GDM1 (cell line): ENCODE measurements at regions not wholly inside any gene's neighbourhood (a gene's known extent, or its start where the extent isn't known, plus 50 kb on each side); places are given as distances from the start of the nearest gene placed in this dataset.
"Not testable (repeated sequence)": the region's sequence is repeated elsewhere in the genome, so short reads cannot be mapped to it uniquely, and the experiment has no call there.

ENCODE experiments used
- DNase-seq: peaks from one replicate; lab custom pipeline; 2025; lab: John Stamatoyannopoulos, UW

- DNase-seq, result no peak
Observed at GRCh38 chr9:82116556-82116955, 128.0 kb downstream of the SPATA31D1 start.

- DNase-seq, result no peak
Observed at GRCh38 chr9:82117026-82117811, 128.6 kb downstream of the SPATA31D1 start.

GRCh38 chr9:82122731-82123130 is 134.2 kb downstream of the SPATA31D1 start:
- no peak for DNase-seq

- no peak for DNase-seq
Observed at GRCh38 chr9:82124090-82124489, 135.5 kb downstream of the SPATA31D1 start.

GRCh38 chr9:82126256-82126655 is 137.7 kb downstream of the SPATA31D1 start:
- no peak for DNase-seq

- DNase-seq, result no peak
Observed at GRCh38 chr9:82127465-82127864, 138.9 kb downstream of the SPATA31D1 start.

GRCh38 chr9:82128011-82128696 is 139.6 kb downstream of the SPATA31D1 start:
- DNase-seq, result no peak

- DNase-seq, result no peak
Observed at GRCh38 chr9:82129708-82130107, 141.1 kb downstream of the SPATA31D1 start.

GRCh38 chr9:82130331-82131042 is 141.9 kb downstream of the SPATA31D1 start:
- no peak for DNase-seq

GRCh38 chr9:82131072-82131471 is 142.5 kb downstream of the SPATA31D1 start:
- no peak for DNase-seq

GRCh38 chr9:82132024-82132423 is 143.5 kb downstream of the SPATA31D1 start:
- no peak for DNase-seq

- no peak for DNase-seq
Observed at GRCh38 chr9:82134010-82134409, 145.4 kb downstream of the SPATA31D1 start.

- DNase-seq, result no peak
Observed at GRCh38 chr9:82135106-82135505, 146.5 kb downstream of the SPATA31D1 start.

GRCh38 chr9:82138081-82138480 is 149.5 kb downstream of the SPATA31D1 start:
- not testable (repeated sequence) for DNase-seq

GRCh38 chr9:82140471-82140870 is 151.9 kb downstream of the SPATA31D1 start:
- no peak for DNase-seq

GRCh38 chr9:82144803-82145202 is 156.2 kb downstream of the SPATA31D1 start:
- no peak for DNase-seq

GRCh38 chr9:82146677-82147076 is 158.1 kb downstream of the SPATA31D1 start:
- no peak for DNase-seq

- DNase-seq, result no peak
Observed at GRCh38 chr9:82147798-82148425, 159.3 kb downstream of the SPATA31D1 start.

GRCh38 chr9:82148426-82148810 is 159.8 kb downstream of the SPATA31D1 start:
- DNase-seq, result no peak

GRCh38 chr9:82148901-82149461 is 160.4 kb downstream of the SPATA31D1 start:
- DNase-seq, result no peak

GRCh38 chr9:82149501-82149946 is 161.0 kb downstream of the SPATA31D1 start:
- DNase-seq, result no peak

GRCh38 chr9:82152181-82152580 is 163.6 kb downstream of the SPATA31D1 start:
- no peak for DNase-seq
